ENCODE measurements at regions not wholly inside any gene's neighbourhood (a gene's known extent, or its start where the extent isn't known, plus 50 kb on each side); places are given as distances from the start of the nearest gene placed in this dataset.

DNA sequence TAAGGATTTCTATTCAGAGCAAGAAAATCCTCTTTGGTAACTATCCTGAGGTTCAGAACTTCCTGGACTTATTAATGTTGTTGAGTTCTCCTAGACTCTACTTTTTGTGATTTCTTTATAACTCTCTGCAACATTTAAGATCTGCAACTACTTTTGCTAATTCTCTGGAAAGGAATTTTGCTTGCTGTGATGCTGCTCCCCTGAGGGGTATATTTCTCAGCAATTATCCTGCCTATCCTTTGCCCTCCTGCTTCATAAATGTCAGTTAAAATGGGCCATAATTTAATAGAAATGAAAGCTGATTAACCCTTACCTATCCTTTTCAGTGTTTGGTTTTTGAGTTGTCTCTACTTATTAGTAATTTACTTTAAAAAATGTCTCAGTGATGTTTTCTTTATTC lies 377.3 kb upstream of the LRRC3B start:
- DNase-seq (ENCODE audit: low read depth), result no peak
- TF ChIP-seq, protein P1, sequence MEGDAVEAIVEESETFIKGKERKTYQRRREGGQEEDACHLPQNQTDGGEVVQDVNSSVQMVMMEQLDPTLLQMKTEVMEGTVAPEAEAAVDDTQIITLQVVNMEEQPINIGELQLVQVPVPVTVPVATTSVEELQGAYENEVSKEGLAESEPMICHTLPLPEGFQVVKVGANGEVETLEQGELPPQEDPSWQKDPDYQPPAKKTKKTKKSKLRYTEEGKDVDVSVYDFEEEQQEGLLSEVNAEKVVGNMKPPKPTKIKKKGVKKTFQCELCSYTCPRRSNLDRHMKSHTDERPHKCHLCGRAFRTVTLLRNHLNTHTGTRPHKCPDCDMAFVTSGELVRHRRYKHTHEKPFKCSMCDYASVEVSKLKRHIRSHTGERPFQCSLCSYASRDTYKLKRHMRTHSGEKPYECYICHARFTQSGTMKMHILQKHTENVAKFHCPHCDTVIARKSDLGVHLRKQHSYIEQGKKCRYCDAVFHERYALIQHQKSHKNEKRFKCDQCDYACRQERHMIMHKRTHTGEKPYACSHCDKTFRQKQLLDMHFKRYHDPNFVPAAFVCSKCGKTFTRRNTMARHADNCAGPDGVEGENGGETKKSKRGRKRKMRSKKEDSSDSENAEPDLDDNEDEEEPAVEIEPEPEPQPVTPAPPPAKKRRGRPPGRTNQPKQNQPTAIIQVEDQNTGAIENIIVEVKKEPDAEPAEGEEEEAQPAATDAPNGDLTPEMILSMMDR (IDR thresholded peaks at IDR 0.05; ENCODE audit: insufficient read depth, low read length, poor library complexity, severe bottlenecking), result no peak
- no peaks in the 10 kb centered on the region for H3K27me3 ChIP-seq (ENCODE audit: control insufficient read depth, insufficient read depth, low read length)

DNA sequence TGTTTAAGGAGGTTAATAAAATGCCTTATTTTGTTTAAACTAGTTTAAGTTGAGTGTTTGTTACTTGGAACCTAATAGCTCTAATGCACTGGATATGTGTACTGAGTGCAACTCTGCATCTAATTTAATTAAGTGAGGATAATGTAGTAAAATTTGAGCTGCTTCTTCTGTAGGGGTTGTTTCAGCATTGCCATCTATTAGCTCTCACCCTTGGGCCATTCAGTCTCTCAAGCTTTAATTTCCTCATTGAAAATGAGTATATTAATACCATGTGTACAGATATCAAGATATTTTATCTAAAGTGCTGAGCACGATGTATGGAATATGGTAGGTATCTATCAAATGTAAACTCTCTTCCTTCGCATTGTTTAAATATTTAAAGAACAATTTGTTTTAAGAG lies 375.7 kb upstream of the LRRC3B start:
- Histone ChIP-seq H3K27me3 (ENCODE audit: control insufficient read depth, insufficient read depth, low read length) (no peaks in the 10 kb centered on the region), H3K36me3 (ENCODE audit: control insufficient read depth, insufficient read depth, low read length) (no peaks in the 10 kb centered on the region), H3K4me3 (ENCODE audit: low read depth, low read length) (no peak overlapping the region)
- TF ChIP-seq, protein P1 (IDR thresholded peaks at IDR 0.05; ENCODE audit: insufficient read depth, low read length, poor library complexity, severe bottlenecking), result no peak
- DNase-seq (ENCODE audit: low read depth), result no peak

More for the DNA sequence above, 377.3 kb upstream of the LRRC3B start:
- Histone ChIP-seq H3K4me3 (ENCODE audit: low read depth, low read length) (no peak overlapping the region), H3K36me3 (ENCODE audit: control insufficient read depth, insufficient read depth, low read length) (no peaks in the 10 kb centered on the region)

GRCh38 chr3:26247712-26248111 lies 374.9 kb upstream of the LRRC3B start:
- no peak overlapping the region for H3K4me3 ChIP-seq (ENCODE audit: low read depth, low read length)
- no peaks in the 10 kb centered on the region for H3K27me3 ChIP-seq (ENCODE audit: control insufficient read depth, insufficient read depth, low read length)
- TF ChIP-seq, protein P1 (IDR thresholded peaks at IDR 0.05; ENCODE audit: insufficient read depth, low read length, poor library complexity, severe bottlenecking), result no peak
- DNase-seq (ENCODE audit: low read depth), result no peak
- no peaks in the 10 kb centered on the region for H3K36me3 ChIP-seq (ENCODE audit: control insufficient read depth, insufficient read depth, low read length)

GRCh38 chr3:26252001-26252400 lies 370.6 kb upstream of the LRRC3B start:
- no peak for DNase-seq (ENCODE audit: low read depth)
- Histone ChIP-seq H3K36me3 (ENCODE audit: control insufficient read depth, insufficient read depth, low read length) (no peaks in the 10 kb centered on the region), H3K4me3 (ENCODE audit: low read depth, low read length) (no peak overlapping the region), H3K27me3 (ENCODE audit: control insufficient read depth, insufficient read depth, low read length) (no peaks in the 10 kb centered on the region)
- TF ChIP-seq, protein P1 (IDR thresholded peaks at IDR 0.05; ENCODE audit: insufficient read depth, low read length, poor library complexity, severe bottlenecking), result no peak

GRCh38 chr3:26256224-26256623 lies 366.3 kb upstream of the LRRC3B start:
- TF ChIP-seq, protein P1 (IDR thresholded peaks at IDR 0.05; ENCODE audit: insufficient read depth, low read length, poor library complexity, severe bottlenecking), result no peak
- no peaks in the 10 kb centered on the region for H3K27me3 ChIP-seq (ENCODE audit: control insufficient read depth, insufficient read depth, low read length)
- no peak overlapping the region for H3K4me3 ChIP-seq (ENCODE audit: low read depth, low read length)
- no peak for DNase-seq (ENCODE audit: low read depth)
- H3K36me3 ChIP-seq (ENCODE audit: control insufficient read depth, insufficient read depth, low read length), result no peaks in the 10 kb centered on the region

- no peaks in the 10 kb centered on the region for H3K36me3 ChIP-seq (ENCODE audit: control insufficient read depth, insufficient read depth, low read length)
- no peak for DNase-seq (ENCODE audit: low read depth)
- no peaks in the 10 kb centered on the region for H3K27me3 ChIP-seq (ENCODE audit: control insufficient read depth, insufficient read depth, low read length)
- H3K4me3 ChIP-seq (ENCODE audit: low read depth, low read length), result no peak overlapping the region
- TF ChIP-seq, protein P1 (IDR thresholded peaks at IDR 0.05; ENCODE audit: insufficient read depth, low read length, poor library complexity, severe bottlenecking), result no peak
Measured at GRCh38 chr3:26259176-26259575, 363.4 kb upstream of the LRRC3B start.
